Transverse colon (tissue), 4 donors: ENCODE measurements at regions not wholly inside any gene's neighbourhood (a gene's known extent, or its start where the extent isn't known, plus 50 kb on each side); places are given as distances from the start of the nearest gene placed in this dataset.

ENCODE experiments used
- DNase-seq: peaks from one replicate; pipeline ENCODE4 v3.0.0-alpha.2; 2019
- H3K27ac ChIP-seq, 4 donors: fragments of 200-600 bp; sonication (generic); 2 replicates each; pipeline ENCODE4 v1.5.1; 2016 to 2018; ENCODE audit warnings: inconsistent platforms in 4 of 4
- H3K27me3 ChIP-seq: fragments of 200-600 bp; sonication (generic); 2 replicates; pipeline ENCODE4 v1.5.1; 2017; ENCODE audit warnings: inconsistent platforms
- H3K36me3 ChIP-seq, 4 donors: fragments of 200-600 bp; sonication (generic); 2 replicates each; pipeline ENCODE4 v1.5.1; 2017 to 2019; ENCODE audit warnings: inconsistent platforms in 4 of 4
- H3K4me1 ChIP-seq, 4 donors: fragments of 200-600 bp; sonication (generic); 2 replicates each; pipeline ENCODE4 v1.5.1; 2017 to 2020; ENCODE audit warnings: inconsistent platforms in 4 of 4
- H3K4me3 ChIP-seq, 4 donors: fragments of 200-600 bp; sonication (generic); 1 replicate in 1 of 4; 2 replicates in 3 of 4; pipeline versions ENCODE4 v1.5.1 to v1.6.1; 2017 to 2019; ENCODE audit warnings: inconsistent platforms in 4 of 4
- H3K9me3 ChIP-seq, 2 donors: fragments of 200-600 bp; sonication (generic); 2 replicates each; pipeline ENCODE4 v1.5.1; 2017 to 2019; ENCODE audit warnings: inconsistent platforms in 2 of 2
- EP300 ChIP-seq: sonication (generic); formaldehyde crosslinking; IDR thresholded peaks from one replicate; pipeline ENCODE4 v1.6.1; 2017; ENCODE audit warnings: antibody characterized with exemption, low read depth
- POLR2A ChIP-seq: fragments of 450-650 bp; IDR thresholded peaks from one replicate; pipeline ENCODE4 v1.6.1; 2016; ENCODE audit warnings: antibody characterized with exemption, mild to moderate bottlenecking, moderate library complexity
- POLR2AphosphoS5 ChIP-seq, 3 donors: sonication (generic); formaldehyde crosslinking; IDR thresholded peaks; one replicate each; pipeline ENCODE4 v1.6.1; 2016; ENCODE audit warnings: antibody characterized with exemption in 3 of 3
- WGBS, 2 donors: methylation state at CpG; one replicate each; pipeline ENCODE4 v1.1.5; 2018; ENCODE audit warnings: low coverage in 1 of 2; 5-methylcytosine and 5-hydroxymethylcytosine counted together
- in situ Hi-C, 4 donors: fragments of 200-750 bp; cut with MboI; loops; one replicate each; pipeline versions ENCODE4 v1.15.0 to v1.15.1; 2017; ENCODE audit warnings: low sequenced_read_pairs in 3 of 4, low pct_ligation_motif_present in 1 of 4, low pct_unique_long_range_greater_than_20kb in 1 of 4
- intact Hi-C: fragments of 100-400 bp; cut with DNase I; formaldehyde crosslinking; loops from one replicate; pipeline ENCODE4 v1.15.1; 2023; ENCODE audit warnings: low total_unique reads
- TF ChIP-seq, protein P1 (sequence below), 5 experiments: fragments of 200-600 bp in 3 of 5; fragments of 450-650 bp in 2 of 5; sonication (generic) in 3 of 5; IDR thresholded peaks; 1 replicate in 2 of 5; 2 replicates in 3 of 5; pipeline ENCODE4 v1.5.1; 2016 to 2017; ENCODE audit warnings: antibody characterized with exemption in 5 of 5, inconsistent platforms in 3 of 5, mild to moderate bottlenecking in 2 of 5, moderate library complexity in 1 of 5

DNA sequence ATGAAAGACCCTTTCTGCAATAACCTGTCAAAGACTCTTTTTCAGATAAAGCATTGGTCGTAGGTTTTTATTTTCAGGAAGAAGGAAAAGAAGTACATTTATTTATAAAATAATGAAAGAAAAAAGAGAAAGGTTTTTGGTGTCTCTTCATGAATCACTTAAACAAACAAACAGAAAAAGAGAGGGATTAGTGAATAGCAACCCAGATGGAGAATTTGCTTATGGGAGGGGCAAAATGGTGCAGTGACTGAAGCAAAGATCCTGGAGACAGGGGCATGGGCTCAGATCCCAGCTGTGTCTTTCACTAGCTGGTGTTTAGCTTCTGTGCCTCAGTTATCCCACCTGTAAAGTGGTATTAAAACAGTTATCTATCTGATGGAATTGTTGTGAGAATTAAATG lies 78.6 kb upstream of the PFN2 start:
- DNase-seq = no peak
- intact Hi-C loops = no loop called here
- no peaks in the 10 kb centered on the region for H3K4me1 ChIP-seq
- no peaks in the 10 kb centered on the region for H3K36me3 ChIP-seq
- 71 to 88% methylated on average over 1 of the region's 1 CpG for WGBS, 2 donors
- no peaks in the 10 kb centered on the region for H3K9me3 ChIP-seq
- in situ Hi-C loops = no loop called here
- no peak overlapping the region for H3K4me3 ChIP-seq
- no peak for TF ChIP-seq EP300
- no peak for TF ChIP-seq POLR2AphosphoS5 (IDR thresholded peaks at IDR 0.05)
- no peak for TF ChIP-seq POLR2A
- TF ChIP-seq, protein P1, sequence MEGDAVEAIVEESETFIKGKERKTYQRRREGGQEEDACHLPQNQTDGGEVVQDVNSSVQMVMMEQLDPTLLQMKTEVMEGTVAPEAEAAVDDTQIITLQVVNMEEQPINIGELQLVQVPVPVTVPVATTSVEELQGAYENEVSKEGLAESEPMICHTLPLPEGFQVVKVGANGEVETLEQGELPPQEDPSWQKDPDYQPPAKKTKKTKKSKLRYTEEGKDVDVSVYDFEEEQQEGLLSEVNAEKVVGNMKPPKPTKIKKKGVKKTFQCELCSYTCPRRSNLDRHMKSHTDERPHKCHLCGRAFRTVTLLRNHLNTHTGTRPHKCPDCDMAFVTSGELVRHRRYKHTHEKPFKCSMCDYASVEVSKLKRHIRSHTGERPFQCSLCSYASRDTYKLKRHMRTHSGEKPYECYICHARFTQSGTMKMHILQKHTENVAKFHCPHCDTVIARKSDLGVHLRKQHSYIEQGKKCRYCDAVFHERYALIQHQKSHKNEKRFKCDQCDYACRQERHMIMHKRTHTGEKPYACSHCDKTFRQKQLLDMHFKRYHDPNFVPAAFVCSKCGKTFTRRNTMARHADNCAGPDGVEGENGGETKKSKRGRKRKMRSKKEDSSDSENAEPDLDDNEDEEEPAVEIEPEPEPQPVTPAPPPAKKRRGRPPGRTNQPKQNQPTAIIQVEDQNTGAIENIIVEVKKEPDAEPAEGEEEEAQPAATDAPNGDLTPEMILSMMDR (IDR thresholded peaks at IDR 0.05) = no peak
- H3K27me3 ChIP-seq = no peaks in the 10 kb centered on the region
- H3K27ac ChIP-seq = no peak overlapping the region

DNA sequence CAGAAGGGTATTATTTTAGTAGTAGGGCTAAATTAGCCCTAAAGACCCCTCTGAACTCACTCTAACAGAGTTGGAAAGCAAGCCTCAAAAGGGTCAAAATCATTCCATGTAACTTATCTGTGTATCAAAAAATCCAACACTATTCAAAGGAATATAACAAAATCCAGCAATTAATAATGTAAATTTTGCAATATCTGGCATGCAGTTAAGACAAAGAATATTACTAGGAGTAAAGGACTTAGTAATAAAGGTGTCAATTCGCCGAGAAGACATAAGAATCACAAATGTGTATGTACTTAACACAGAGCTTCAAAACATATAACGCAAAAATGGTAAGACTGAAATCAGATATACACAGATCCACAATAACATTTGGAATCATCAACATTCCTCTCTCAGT lies 71.2 kb upstream of the PFN2 start:
- no peaks in the 10 kb centered on the region for H3K36me3 ChIP-seq
- no peak for TF ChIP-seq EP300
- no peak for TF ChIP-seq POLR2AphosphoS5 (IDR thresholded peaks at IDR 0.05)
- TF ChIP-seq, protein P1 (IDR thresholded peaks at IDR 0.05) = no peak
- no peak for TF ChIP-seq POLR2A
- no peak for DNase-seq
- H3K27me3 ChIP-seq = no peaks in the 10 kb centered on the region
- intact Hi-C loops (no loop called here), in situ Hi-C loops (no loop called here)
- peaks cover 0 to 7% of the 10 kb centered on the region in 2 donors for H3K9me3 ChIP-seq
- WGBS, 2 donors = 94 to 98% methylated on average over 3 of the region's 3 CpGs
- no peak overlapping the region for H3K4me3 ChIP-seq
- no peaks in the 10 kb centered on the region for H3K4me1 ChIP-seq
- H3K27ac ChIP-seq = no peak overlapping the region

DNA sequence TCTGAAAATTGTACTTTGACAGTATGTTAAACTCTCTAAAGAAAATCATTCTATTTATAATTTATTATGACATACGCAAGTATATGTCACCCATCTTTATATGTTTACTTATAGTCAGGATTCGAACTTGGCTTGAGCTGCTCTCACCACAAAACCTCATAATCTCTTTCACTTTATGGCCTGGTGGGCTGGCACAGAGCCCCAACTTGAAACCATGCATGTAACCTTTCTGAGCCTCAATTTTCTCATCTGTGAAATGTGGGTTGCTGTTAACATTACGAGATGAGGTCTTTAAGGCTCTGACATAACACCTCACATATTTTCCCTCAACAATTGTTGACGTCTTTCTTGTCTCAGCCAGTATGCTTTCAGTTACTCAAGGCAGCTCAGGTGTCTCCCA lies 69.4 kb upstream of the PFN2 start:
- H3K36me3 ChIP-seq = no peaks in the 10 kb centered on the region
- no peak for DNase-seq
- intact Hi-C loops (no loop called here), in situ Hi-C loops (no loop called here)
- no peaks in the 10 kb centered on the region for H3K4me1 ChIP-seq
- H3K9me3 ChIP-seq = peaks cover 0 to 7% of the 10 kb centered on the region in 2 donors
- H3K4me3 ChIP-seq = no peak overlapping the region
- no peak overlapping the region for H3K27ac ChIP-seq
- WGBS, 2 donors = 68 to 72% methylated on average over 2 to 4 of the region's 4 CpGs
- no peaks in the 10 kb centered on the region for H3K27me3 ChIP-seq
- TF ChIP-seq EP300 (no peak), POLR2A (no peak), POLR2AphosphoS5 (IDR thresholded peaks at IDR 0.05) (no peak)
- TF ChIP-seq, protein P1 (IDR thresholded peaks at IDR 0.05) = no peak

DNA sequence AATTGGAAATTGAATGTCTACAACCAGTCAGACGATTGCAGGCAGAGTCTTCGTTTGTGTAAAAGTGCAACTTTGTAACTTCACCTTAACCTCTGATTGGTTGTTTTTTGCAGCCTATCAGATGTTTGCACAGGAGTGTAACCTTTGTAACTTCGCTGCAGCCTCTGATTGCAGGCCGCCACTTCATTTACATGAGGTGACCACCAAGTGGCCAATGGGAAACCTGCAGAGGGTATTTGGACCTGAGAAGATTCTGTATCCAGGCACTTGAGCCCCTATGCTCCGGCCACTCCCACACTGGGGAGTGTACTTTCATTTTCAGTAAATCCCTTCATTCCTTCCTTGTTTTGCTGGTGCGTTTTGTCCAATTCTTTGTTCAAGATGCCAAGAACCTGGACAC lies 68.1 kb upstream of the PFN2 start:
- peaks cover 0 to 7% of the 10 kb centered on the region in 2 donors for H3K9me3 ChIP-seq
- no peak overlapping the region for H3K4me3 ChIP-seq
- H3K27me3 ChIP-seq = no peaks in the 10 kb centered on the region
- no peaks in the 10 kb centered on the region for H3K36me3 ChIP-seq
- DNase-seq = no peak
- H3K4me1 ChIP-seq = no peaks in the 10 kb centered on the region
- no peak overlapping the region for H3K27ac ChIP-seq
- in situ Hi-C loops (no loop called here), intact Hi-C loops (no loop called here)
- 89 to 94% methylated on average over 2 to 6 of the region's 6 CpGs for WGBS, 2 donors
- TF ChIP-seq POLR2A (no peak), POLR2AphosphoS5 (IDR thresholded peaks at IDR 0.05) (no peak), EP300 (no peak)
- TF ChIP-seq, protein P1 (IDR thresholded peaks at IDR 0.05) = no peak
